GM18502 (cell line): ENCODE measurements at regions not wholly inside any gene's neighbourhood (a gene's known extent, or its start where the extent isn't known, plus 50 kb on each side); places are given as distances from the start of the nearest gene placed in this dataset.
A peak's percentile ranks its signal among the peaks of the same experiment; 100 is the strongest.

Experiments used
- ATAC-seq: cut with Tn5 transposase; IDR thresholded peaks from one replicate; pipeline ENCODE4 v1.9.1; 2021; ENCODE audit warnings: mild to moderate bottlenecking; ENCODE audit not compliant: unreplicated experiment, poor library complexity

DNA sequence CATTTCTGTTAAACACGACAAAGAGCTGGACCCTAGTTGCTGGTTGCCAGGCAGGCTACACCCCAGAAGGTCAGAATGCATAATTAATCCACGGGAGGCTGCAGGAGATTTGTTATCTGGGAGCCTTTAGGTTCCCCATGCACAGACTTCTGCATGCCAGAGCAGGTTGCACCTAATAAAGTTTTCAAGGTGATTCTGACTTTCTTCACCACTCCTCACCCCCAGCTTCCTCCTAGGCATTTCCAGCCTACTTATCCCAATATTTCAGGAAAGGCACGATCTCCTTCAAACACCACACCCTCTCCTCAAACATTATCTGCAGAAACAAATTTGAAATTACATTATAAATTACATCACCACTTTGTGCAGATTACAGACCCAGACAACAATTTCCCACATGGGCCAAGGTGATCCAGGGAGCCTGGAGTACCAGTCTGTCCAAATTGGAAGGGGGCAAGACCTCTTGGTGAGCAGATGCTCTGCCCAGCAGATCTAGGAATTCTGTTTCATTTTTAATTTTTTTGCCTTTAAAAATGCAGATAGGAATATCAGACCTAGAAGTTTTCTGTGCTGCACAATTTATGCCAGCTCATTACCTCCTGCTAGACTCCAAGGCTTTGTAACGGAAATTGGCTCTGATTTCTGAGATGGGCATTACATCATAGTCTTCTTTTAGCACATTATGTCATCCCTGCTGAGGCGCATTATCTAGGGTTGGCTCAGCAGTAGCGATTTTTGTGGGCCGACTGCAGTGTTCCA, 363.4 kb upstream of the SLC30A5 start:
- ATAC-seq: no peak

DNA sequence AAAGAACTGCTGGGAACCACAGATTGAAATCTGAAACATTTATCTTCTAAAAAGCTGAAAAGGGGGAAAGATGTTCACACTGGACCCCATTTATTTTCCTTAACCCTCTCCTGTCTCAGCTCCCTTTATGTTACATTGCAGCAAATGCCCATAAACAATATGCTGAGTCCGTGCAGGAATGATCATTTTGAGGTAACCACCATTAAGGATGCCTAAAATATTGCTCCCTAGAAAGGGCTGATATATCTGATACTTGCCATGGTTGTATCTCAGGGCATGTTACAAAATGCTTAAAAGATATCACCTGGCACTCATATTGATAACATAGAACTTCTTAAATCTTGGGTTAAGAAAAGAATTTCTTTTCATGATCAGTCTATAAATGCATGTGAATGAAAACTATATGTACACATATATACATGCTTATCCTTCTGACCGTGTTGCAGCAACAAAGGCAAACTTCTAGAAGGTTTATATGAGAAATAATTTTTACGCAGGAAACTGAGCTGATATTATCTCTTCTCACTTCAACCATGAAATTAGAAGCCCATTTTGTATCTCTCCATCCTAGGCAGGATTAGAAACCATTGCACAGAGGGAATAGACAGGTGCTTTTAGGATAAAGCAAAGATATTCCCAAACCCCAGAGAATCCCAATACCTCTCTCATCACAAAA, 362.7 kb upstream of the SLC30A5 start:
- ATAC-seq: no peak

DNA sequence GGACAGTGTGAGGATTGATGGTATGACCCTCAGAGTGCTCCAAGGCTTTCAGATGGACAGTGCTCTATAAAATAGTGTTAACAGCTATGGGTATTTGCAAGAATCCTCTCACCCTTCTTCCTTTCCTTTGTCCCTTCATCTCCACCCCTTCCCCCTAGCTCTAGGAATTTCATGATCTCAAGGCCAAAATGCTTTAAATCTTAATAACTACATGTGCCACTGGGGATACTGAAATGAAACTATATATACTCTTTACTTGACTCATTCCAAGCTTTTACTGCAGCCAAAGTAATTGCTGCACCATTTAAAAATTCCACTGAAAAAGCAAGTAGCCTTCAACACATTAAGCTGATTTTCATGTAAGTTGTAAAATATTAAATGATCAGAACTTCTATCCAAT, 361.6 kb upstream of the SLC30A5 start:
- no peak for ATAC-seq

DNA sequence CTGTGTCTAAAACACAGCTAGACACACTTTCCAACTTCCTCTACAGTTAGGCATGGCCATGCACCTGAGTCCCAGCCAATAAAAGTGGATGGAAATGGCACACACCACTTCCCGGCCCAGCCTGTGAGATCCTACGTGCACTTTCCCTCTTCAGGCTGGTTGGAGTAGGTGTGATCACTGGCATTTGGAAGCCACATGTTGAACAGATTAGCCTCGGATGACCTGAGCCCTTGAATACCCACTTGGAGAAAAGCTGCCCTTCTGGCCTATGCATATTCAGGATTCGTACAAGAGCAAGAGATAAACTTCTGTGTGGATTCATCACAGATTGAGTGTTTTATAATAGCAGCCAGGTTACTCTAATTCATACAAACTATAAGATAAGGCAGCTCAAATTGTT, 359.0 kb upstream of the SLC30A5 start:
- no peak for ATAC-seq

DNA sequence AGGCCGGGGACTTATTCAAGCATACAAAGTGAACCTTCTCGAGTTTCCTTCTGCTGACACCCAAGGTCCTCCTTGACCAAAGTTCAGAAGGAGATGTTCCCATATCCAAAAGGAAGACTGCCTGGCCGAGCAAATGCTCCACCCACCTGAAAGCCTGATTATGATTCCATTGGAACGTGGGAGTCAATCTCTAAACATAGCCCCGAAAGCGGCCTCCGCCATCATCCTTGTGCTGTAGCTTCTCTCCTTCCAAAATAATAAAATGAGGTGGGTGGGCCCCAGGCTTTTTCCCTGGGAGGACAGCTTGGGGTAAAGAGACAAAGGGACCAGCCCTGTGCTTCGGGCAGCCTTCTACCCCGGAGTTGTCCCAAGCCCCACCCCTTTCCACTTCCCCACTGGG, 355.6 kb upstream of the SLC30A5 start:
- no peak for ATAC-seq

DNA sequence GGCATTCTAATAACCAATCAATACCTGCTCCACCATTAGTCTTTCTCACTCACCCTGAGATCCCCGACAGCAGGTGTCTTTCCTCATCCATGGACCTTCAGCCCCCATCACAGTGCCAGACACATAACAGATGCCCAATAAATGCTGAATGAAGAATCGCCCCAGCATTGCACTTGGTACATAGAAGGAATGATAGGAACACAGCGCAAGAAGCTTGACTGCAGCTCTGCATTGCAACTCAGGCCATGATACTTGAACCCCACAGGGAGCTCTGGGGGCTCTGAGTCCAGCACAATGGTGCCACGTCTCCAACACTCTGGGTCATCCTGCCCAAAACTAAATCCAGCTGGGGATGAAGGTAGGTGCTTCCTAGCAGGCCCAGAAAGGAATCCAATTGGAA, 355.0 kb upstream of the SLC30A5 start:
- no peak for ATAC-seq

DNA sequence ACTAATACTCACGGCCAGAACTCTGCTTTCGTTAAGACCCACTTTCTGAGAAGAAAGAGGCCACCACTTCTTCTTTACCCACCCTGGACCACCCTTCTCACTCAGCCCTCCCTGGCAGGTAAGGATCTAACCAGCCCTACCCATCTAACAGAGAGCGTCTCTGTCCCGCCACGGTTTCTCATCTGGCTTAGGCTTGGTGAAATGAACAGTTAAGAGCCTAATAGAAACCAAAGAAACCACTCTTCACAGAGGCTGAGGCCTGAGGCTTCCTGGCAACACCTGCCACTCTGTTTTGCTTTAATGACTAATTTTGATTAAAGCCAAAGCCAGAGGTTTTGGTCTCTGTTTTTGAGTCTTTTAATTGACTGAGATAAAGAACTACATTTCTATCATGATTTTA, 354.1 kb upstream of the SLC30A5 start:
- peak; percentile 90 for ATAC-seq

DNA sequence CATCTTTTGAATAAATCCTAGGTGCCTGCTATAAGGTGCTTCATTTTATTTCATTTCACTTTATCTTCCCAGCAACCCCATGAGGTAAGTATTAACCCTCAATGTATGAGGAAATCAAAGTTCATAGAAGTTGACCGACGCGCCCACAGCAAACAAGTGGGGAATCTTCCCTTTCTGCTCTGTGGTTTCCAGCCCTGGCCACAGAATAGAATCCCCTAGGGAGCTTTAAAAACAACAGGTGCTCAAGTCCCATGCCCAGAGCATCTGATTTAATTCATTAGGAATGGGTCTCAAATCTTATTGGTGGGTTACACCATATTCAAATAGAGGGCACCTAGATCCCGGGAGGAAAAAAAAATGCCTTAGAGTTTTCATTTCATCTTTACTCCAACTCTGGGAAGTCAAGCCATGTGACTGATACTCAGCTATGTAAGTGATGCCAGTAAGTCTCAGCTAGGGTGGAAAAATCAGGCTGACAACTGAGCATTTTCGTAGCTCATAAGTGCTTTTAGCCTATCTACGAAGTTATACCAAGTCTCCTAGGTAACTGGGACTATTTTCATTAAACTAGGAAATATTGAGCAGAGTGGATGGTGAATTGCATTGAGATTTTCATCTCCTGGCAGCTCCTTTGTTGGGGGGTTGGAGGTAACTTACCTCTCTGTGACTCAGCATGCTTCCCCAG, 353.4 kb upstream of the SLC30A5 start:
- ATAC-seq: peak; percentile 78

DNA sequence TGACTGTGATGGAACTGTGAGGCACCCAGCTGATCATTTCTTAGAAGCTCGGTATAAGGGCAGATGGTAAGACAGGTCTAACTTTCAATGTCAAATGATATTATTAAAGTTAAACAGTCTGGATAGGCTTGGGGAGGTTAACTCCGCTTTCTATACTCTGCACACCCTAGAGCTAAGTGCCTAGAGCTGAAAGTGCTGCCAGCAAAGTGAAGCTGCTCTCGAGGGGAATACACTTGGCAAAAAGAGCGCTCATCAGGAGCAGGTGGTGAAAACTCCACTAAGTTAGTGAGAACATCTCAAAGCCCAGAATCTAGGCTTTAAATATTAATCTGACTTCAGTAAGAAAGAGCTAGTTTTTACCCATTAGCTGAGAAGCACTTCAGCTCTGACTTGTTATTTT, 349.6 kb upstream of the SLC30A5 start:
- ATAC-seq: no peak

DNA sequence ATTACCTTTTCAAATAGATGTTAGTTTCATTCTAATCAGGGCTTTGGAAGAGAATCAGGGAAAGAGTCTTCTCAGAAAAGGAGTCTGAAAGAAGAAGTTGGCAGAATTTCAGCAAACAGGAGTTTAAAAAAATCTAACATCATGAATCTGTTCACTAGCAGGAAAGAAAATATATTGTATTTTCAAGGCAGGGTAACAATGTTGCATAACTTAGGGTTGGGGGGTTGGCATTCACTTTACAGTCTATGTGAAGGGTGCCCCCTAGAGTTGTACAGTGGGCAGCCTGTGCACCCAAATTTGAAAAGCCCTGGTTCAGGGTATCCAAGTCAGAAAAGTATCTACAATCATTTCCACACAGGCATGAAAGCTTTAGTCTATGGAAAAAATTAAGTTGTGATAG, 348.4 kb upstream of the SLC30A5 start:
- no peak for ATAC-seq

DNA sequence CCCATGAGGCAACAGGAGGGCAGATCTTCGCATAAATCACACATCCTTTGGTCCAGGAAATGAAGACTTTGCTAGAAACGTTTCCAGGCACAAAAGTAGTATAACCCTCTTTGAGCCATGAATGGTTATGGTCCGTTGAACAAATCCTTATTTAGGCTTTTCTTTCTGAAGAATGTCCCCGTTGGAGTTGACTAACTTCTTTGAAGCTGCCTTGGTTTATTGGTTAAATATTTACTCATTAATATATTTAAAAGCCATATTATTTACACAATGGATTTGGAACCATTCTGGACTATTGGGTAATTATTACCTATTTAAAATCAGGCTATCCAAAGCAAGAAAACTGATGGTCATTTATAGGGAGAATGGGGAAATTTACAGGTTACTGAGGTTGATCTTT, 347.6 kb upstream of the SLC30A5 start:
- ATAC-seq: no peak

DNA sequence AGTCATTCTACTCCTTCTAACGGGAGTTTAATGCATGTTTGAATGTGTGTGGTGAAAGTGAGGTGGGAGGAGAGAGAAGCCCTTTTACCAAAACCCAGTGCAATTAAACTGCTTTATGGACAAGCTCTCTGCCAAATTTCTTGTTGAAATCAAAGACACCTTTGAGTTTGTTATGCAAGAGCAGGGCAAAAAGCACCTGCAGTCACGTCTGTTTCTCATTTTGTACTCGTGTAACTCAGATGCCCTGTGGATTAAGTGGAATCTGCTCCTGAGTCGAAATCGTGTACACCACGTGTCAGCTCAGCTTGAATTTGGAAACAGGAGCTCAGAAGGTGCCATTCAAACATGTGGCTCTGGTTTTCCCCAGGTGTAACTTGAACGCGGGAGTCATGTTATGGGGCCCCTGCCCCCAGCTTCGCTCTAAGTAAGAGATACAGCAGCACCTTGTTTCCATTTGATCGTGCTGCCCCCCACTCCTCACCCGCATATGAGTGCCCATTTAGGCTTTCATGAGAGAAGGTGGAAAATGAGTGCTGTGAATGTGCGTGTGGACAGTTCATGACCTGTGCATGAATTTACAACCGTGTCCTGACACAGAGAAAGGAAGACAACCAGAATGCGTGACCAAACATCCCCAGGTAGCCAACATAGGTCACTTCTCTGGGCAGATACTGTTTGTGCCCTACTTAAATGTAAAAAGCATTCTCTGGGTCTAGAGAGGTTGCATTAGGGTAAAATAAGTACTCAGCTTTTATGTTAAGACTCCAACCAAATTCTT, 347.0 kb upstream of the SLC30A5 start:
- no peak for ATAC-seq

DNA sequence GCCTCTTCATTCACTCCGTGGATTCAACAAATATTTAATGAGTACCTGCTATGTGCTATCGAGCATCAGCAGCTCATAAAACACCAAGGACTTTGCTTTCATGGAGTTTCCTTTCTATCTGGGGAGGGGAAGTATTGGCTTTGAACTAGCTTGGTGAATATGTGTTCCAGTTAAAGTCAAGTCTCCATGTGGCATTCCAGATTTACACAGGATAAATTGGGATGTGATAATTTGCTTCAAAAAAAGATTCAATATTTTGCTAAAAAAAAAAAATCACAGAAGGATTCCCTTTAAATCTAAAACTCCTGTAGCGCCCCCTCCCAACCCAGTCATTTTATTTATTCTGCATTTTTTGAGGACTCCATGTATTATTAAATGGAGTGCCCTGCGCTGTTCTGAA, 346.3 kb upstream of the SLC30A5 start:
- no peak for ATAC-seq

DNA sequence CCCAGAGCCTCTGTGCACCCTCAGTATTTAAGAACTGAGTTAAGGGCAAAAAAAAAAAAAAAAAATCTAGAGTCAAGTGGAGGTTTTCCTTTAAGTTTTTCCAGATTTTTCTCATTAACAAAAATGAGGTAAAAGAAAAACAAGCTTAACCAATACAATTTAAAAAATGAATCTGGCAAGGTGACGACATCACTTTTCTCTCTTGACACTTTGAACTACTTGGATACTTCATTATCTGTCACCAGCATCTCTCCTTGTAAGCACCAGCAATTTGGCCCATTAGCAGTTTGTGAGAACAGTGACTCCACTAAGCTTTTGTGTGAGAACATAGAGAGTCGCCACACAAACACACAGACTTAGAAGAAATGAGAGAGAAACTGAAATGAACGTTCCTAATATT, 345.7 kb upstream of the SLC30A5 start:
- ATAC-seq: no peak

DNA sequence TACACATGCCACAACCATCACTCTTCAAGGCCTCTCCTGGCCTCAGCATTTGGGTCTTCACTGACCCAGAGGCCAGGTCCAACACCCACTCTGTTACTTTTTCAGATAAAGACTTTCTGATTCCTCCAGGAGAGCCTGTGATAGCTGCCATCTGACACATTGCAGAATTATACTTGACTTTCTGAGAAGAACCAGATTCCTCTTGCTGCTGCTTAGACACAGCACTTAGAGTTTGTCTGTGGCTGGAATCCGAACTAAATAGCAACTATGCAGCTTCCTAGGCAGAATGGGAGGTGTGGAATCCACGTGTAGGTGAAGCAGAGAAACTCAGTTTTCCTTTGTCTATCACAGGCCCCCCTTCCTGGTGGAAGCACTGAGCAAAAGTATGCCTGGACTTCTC, 344.7 kb upstream of the SLC30A5 start:
- no peak for ATAC-seq

DNA sequence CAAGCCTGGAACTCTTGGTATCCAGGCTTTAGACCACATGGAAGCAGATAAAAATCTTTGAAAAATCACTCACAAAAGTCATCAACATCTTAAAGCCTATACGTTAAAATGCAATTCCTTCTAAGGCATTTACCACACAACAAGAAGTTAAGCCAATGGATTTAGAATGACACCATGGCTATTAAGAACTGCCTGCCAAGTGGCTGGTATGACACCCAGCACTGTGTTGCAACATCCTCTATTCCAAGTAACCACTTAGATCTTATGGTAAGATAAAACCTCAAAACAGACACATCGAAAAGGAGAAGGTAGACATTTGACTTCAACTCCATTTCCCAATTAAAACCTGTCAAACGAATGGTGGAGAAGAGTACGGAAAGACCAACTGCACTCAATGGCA, 344.2 kb upstream of the SLC30A5 start:
- no peak for ATAC-seq

DNA sequence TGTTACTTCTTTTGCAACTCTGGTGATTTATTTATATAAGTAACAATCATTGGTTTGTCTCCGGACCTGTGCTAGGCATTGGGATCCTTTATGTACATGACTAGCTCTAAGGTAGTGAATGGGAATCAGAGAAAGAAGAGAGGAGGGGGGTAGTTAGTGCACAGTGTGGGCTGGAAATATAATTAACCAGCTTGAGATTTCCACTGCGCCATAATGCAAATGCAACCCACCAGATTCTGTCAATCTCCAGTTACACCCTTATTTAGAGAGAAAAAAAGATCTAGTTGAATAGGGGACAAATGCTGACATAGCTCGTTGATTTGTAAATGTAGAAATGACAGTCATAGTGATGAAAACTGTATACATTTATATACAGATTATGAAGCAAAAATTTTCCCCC, 342.2 kb upstream of the SLC30A5 start:
- no peak for ATAC-seq

DNA sequence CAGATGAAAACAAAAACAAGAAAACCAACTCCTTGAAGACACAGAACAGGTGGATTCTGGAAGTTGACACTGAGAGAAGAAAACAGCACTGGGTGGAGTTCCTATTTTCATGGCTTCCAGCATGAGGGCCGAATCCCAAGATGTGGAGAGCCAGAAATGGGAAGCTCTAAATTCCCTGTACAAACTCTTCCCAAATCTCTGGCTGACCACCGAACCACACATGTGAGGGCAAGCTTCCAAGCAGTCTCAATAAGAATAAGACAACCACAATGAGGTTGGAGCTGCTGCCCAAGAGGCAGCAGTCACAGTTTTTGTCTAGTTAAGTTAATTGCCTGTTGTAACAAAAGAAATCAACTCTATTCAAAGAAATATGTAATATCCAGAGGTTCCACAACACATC, 339.3 kb upstream of the SLC30A5 start:
- no peak for ATAC-seq

DNA sequence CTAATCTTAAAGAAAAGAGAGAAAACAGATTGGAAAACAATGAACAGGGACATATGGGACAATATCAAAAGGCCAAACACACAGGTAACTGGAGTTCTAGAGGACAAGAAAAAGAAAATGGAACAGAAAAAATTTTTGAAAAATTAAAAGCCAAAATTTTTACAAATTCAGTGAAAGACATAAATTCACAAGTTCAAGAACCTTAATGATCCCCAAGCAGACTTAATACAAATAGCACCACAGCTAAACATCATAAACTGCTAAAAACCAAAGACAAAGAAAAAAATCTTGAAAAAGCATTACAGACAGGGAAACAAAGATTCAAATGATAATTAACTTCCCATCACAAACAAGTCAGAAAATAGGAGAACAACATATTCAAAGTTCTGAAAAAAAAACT, 338.5 kb upstream of the SLC30A5 start:
- ATAC-seq: no peak

DNA sequence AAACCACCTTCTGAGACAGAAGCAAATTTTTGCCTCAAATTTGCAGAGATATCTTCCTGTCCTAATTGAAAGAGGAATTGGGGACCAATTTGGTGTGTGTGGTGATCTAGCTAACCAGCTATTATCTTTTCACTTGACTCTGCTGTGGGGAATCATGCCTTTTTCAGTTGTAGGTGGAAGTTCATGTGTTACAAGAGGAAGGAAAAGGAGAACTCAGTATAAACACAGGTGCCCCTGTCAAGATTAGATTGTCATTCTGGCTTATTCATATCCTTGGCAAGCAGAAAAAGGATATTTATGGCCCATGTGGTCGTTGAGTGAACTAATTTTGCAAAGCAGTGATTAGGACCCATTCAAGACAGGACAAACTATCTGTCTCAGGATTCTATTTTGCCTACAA, 336.8 kb upstream of the SLC30A5 start:
- ATAC-seq: no peak

DNA sequence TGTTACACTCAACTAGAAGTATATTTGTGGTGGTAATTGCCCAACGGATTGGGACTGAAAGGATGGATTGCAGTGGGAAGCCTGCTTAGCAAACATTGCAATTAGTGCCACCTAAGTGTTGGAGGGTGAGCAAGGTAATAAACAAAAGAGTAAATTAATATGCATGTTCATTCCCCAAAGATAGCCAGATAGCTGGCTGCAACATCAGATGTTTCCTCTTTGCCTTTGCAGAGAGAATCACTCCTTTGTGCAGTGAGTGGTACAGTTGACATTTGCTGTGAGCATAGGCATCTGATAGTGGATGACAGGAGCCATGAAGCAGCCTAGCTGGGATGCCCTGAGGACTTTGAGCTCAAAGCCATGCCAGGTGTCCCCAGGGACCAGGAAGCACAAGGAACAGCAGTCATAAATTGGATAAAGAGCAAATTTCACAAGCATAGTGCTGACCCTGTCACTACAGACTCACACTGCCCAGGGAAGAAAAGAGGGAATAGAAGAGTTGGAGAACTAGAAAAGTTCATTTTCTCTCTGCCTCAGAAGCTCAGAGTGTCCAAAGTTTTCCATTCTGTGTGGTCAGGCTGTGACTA, 336.1 kb upstream of the SLC30A5 start:
- ATAC-seq: no peak
